ENCODE measurements at regions not wholly inside any gene's neighbourhood (a gene's known extent, or its start where the extent isn't known, plus 50 kb on each side); places are given as distances from the start of the nearest gene placed in this dataset.

DNA sequence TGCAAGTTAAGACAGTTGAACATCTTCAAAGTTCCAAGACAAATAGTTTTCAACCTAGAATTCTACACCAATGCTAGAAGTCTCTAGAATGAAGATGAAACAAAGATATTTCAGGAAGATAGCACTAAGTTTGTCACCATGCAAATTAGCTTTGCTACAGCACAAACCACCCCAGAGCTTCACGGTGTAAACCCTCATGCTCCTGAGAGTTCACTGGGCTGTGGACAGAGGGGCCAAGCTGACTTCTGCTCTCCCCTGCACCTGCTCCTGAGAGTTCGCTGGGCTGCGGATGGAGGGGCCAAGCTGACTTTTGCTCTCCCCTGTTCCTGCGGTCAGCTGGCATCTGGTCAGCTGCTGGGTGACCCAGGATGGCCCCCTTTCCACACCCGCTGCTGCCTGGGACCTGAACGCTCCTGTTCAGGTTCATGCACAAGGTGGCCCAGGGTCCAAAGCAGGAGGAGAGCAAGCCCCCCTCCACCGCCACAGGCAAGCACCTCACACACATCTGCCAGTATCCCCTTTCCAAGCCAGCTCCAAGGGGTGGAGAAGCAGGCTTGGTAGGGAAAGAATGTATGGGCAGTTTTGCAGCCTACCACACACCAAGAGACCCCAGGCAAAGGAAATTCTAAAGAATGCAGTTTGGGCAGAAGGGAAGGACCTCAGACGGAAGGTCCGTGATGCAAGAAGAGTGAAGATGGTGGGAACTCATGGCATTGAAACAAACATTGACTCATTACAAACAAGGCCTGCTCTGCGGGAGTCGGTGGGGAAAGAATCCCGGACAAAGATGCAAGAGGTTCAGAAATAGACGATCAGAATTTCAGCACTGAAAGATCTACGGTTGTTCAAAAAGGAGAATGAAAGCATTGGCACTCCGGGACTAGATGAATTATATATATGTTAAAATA lies 137.8 kb upstream of the PPP2R2D start:
- TF ChIP-seq POLR2A (IDR thresholded peaks at IDR 0.05) (no peak), POLR2AphosphoS5 (IDR thresholded peaks at IDR 0.05) (no peak)
- TF ChIP-seq, protein P1, sequence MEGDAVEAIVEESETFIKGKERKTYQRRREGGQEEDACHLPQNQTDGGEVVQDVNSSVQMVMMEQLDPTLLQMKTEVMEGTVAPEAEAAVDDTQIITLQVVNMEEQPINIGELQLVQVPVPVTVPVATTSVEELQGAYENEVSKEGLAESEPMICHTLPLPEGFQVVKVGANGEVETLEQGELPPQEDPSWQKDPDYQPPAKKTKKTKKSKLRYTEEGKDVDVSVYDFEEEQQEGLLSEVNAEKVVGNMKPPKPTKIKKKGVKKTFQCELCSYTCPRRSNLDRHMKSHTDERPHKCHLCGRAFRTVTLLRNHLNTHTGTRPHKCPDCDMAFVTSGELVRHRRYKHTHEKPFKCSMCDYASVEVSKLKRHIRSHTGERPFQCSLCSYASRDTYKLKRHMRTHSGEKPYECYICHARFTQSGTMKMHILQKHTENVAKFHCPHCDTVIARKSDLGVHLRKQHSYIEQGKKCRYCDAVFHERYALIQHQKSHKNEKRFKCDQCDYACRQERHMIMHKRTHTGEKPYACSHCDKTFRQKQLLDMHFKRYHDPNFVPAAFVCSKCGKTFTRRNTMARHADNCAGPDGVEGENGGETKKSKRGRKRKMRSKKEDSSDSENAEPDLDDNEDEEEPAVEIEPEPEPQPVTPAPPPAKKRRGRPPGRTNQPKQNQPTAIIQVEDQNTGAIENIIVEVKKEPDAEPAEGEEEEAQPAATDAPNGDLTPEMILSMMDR (IDR thresholded peaks at IDR 0.05), result no peak
